NCI-H2029 (cell line): ENCODE measurements at regions not wholly inside any gene's neighbourhood (a gene's known extent, or its start where the extent isn't known, plus 50 kb on each side); places are given as distances from the start of the nearest gene placed in this dataset.

Source experiments
- DNase-seq: peaks from one replicate; lab custom pipeline; 2025; lab: John Stamatoyannopoulos, UW

DNA sequence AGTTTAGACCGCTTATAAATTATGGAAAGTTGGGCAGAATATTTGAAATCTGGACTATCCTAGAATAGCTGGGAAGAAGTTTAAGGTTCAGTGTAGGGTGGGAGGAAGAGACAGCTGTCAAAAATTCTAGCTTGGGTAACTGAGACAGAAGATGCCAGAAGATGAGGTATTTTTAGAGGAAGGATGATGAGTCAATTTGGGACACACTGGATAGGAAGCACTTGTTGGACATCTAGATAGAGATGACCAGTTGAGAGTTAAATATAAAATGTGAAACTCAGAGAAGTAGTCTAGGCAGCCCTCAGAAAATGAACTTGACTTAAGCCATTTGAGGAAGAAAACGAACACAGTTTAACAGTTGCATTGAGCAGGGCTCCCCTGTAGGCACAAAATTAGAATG, 137.9 kb upstream of the MAP9 start:
- DNase-seq: no peak

DNA sequence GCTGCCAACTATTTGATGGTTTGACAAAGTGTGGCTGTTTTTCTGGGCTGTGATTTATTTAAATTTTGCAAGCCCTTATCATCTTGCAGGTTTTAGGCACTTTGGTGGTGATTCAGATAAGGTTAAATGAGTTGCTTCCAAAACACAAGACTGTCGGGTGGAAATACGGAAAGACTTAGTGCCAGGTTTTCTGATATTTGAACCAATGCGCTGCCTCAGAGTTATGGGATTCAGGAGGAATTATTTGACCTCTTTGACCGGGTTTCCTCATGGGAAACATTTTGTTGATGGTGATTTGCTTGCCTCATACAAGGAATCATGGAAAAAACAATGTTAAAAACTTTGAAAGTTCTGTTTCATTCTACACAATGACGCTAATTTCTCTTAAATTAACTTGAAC, 136.1 kb upstream of the MAP9 start:
- DNase-seq: no peak

DNA sequence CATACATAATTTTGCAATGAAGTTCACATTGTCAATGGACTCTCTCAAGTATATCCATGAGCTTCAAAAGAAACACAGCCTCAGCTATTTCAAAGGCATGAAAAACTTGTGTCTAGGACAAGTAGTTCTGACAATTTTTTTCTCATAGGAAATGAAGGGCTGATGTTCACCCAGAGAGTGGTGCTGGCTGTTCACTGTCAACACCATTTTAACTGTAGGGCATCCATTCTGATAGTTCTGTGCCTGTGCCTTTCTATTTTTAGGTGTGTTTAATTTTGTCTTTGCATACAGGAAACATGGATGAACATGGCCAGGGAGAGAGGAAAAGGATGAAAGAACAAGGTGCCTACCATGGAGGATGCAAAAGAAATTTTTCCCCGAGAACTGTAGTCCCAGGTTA, 135.3 kb upstream of the MAP9 start:
- no peak for DNase-seq

DNA sequence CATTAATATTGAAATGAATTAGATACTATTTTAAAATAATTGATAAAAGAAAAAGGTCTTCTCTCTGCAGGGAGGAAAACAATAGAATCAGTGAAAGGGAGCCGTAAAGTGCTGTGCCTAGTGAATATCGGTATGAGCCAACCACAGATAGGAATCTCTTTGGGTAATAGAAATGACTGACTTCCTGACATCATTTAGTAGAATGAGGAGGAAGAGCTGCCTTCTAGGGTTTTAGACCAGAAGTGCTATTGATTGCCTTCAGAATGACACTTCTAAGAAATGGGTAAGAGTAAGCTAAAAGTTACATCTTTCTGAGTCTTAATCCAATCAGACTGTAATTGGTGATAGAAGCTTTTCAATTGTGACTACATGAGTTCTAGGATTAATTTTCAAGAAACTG, 134.0 kb upstream of the MAP9 start:
- DNase-seq: no peak

DNA sequence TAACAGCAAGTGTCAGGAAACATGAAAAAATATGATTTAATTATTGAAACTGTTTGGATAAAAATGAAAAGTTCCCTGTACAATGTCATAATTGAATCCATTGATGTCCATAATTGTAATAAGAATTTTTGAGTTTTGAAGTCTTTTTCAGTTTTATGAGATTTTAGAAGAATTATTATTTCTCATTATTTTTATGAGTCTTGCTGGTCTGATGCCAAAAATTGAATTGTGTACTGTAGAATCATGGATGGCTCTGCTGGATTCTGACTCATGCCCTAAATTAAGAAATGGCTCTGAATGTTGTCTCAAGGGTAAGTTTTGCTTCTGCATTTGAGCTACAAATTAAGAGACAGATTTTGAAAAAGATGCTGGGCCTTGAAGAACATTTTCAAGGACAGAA, 132.8 kb upstream of the MAP9 start:
- no peak for DNase-seq

DNA sequence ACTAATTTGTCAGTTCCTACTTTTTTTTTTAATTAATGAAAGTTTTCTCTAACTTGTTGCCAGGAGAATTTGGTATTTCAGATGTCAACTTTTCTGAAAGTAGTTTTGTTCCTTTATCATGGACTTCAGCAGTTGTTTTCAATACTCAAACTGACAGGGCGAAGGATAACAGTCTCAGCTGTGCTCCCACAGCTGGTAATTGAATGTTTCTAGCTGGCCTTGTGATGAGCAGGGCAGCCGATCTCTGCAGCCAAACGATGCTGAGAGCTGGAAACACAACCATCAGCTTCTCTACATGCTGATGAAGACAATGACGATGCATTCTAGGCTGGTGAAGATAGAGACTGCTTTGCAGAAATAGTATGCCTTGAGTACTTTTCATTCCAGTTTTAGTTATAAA, 130.0 kb upstream of the MAP9 start:
- no peak for DNase-seq

DNA sequence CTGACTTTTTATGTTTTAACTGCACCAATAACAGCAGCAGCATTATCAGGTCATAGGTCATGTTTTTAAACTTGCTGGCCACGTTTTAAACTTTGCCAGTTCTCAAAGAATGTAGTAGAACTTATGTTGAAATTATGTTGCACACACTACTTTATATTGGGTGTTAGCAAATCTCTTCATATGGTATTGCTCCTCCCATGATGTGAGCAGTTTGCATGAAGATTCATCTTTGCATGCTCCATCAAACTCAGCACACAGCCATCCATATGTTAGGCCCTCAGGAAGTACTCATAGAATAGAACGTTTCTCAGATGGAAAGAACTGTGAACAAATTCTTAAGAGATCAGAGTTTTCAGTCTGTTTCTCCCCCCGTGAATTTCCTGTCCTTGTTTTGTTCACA, 128.6 kb upstream of the MAP9 start:
- DNase-seq: no peak

DNA sequence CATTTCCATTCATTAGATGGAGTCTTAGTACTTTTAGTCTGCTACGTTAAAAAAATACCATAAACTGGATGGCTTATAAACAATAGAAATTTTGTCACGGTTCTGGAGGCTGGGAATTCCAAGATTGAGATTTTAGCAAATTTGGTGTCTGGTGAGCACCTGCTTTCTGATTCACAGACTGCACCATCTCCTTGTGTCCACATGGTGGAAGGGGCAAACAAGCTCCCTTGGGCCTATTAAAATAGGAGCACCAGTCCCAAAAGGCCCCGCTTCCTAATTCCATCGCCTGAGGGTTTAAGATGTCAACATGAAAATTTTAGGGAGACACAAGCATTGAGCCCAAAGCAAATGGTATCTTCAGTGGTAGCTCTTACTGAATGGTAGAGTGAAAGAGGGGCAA, 120.5 kb upstream of the MAP9 start:
- no peak for DNase-seq

DNA sequence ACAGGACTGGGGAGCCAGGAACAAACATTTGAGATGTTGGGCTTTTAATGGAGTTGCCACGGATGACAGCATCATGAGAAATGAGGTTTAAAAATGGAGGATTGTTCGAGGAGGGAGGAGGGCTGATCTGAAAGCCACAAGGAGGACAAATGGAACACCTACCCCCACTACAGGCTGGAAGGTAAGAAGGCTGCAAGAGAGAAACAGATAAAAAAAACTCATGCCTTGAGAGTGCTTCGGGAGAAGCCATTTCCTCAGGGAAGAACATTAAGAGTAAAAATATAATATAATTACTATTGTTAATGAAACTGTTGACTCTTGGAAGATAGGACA, 119.5 kb upstream of the MAP9 start:
- no peak for DNase-seq

DNA sequence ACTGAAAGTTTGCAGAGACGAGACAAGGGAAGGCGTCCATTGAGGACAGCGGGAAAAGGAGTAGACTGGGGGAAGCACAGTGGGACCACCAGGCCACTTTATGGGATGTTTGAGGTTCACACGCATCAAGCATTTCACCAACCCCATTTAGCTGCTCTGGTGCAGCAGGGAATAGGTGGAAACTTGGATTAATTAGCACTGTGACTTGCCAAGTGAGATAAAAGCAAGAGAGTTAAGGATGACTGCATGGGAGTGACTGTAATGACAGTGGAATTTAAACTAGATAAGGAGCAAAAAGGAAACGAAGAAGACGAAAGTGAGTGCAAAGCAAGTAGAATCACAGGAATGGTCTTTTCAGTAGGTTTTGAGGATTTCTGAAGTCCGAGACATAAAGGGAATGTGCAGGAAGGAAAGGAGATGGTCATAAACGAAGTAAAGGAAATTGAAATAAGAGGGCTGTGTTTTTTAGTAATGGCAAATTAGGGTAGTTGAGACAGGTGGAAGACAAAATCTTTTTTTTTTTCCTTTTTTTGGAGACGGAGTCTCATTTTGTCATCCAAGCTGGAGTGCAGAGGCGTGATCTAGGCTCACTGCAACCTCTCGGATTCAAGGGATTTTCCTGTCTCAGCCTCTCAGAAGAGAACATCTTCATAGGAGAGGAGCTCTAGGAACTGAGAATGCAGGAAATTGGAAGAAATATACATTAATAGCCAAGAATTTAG, 119.0 kb upstream of the MAP9 start:
- DNase-seq: no peak

DNA sequence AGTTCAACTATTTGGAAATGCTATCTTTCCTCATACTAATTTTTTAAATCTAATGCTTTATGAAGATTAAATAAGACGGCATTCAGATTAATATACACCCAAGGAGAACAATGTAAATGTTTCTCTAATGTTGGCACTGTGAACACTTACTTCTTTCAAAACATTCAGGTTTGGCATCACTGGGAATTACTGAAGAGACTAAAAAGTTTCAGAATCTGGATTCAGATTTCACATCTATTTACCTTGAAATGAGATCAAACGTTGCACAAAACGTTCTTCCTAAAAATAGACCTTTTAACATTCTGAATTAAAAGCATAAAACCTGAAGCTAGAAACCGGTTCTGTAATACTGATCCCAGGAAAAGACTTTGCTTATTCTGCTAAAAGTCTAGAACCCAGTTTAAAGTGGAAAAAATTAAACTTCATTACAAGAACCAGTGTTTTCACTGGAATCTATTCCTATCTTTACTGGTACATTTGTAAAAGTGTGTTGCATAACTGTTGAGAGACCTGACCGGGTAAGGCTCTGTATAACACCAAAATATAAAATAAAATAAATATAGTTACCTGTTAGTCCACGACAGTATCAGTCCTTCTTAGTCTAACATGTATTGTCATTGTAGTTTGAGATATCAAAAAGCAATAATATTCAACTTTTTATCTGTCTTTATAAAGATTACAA, 117.4 kb upstream of the MAP9 start:
- no peak for DNase-seq

DNA sequence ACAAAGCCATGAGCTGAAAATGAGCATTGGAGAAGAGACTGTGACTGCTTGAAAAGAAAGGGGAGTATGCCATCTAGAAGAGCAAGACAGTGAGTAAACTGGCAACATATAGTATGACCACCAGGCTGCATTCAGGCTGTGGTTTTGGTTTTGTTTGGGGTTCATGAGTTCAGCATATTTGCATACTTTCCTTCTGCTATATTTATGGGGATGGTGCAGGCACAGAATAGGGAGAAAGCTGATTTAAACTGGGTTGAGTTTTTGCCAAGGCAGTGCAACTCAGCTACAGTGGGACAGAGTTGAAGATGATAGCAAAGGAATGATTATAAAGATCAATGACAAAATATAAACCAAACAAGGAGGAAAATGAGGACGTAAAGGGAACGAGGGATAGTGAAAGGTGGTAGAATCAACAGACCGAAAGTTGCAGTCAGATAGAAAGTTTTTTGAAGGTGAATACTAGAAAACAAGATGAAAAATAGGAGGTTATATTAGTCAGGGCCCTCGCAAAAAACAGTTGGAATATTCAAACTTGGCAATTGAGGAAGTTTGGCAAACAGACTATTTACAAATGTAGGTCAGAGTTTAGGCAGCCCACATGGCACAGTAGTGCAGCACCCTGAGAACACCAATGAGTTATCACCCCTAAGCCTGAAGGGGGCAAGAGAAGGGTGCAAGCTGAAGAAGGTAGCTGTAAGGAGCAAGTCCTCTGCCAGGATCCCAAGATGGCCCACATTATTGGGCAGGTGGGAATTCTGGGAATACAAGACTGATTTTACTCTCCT, 114.8 kb upstream of the MAP9 start:
- DNase-seq: no peak

DNA sequence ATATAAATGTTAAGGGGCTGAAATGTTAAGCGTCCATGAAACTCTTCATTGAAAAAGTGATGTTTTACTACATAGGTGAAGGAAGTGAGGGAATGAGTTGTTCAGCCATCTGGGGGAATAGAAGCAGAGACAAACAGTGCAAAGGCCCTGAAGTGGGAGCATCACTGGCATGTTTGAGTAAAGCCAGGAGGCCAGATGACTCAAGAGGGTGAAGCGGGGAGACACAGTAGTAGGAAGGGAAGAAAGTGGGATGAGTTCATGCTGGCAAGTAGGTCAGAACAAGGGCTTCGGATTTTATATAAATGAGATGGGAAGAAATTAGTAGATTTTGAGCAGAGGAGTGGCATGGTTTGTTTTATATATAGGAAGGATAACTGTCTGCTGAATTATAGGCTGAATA, 112.5 kb upstream of the MAP9 start:
- no peak for DNase-seq

DNA sequence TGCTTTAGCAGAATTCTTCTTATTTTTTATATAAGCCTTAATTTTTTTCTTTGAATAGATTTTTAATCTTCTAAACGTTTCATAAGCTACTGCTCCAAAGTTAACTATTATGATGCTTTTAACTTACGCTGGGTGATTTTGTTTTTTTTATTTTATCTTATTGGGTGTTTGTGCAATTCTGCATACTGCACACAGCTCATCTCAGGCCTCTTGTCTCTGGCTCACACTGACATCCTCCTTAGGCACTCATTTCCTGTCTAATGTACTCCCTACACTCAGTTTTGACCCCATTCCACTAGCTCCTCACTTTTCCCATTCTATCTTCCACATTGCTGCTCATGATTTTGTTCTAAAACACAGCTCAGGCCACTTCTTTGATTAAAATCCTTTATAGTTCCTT, 111.9 kb upstream of the MAP9 start:
- DNase-seq: no peak

DNA sequence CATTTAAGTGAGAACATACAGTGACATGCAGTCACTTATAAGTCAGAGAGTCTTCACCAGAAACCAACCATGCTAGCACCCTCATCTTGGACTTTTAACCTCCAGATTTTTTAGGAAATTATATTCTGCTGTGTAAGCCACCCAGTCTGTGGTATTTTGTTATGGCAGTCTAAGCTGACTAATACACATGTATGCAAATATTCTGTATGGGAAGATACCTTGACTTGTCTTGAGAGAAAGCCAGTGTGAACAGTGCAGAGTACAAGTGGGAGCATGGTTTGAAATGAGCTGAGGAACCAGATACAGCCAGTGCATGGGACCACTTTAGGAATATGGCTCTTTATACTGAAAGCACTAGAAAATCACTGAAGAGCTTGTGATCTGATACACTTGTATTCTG, 110.4 kb upstream of the MAP9 start:
- no peak for DNase-seq

DNA sequence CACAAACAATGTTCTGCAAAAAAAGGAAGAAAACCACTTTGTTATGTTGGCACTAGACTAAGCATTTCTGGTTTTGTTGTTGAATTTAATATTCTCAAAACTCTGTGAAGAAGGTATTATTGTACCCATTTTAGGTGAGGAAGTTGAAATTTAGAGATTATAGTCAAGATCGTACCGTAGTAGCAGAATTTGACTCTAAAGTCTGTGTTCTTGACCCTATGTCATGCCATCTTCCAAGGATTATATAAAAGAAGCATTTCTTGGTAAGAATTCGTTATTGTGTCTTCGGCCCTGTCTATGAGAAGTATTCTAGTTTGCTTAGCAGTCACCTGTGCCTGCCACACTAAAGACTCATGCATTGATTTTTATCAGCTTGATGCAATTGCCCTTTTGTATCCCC, 104.4 kb upstream of the MAP9 start:
- DNase-seq: no peak

DNA sequence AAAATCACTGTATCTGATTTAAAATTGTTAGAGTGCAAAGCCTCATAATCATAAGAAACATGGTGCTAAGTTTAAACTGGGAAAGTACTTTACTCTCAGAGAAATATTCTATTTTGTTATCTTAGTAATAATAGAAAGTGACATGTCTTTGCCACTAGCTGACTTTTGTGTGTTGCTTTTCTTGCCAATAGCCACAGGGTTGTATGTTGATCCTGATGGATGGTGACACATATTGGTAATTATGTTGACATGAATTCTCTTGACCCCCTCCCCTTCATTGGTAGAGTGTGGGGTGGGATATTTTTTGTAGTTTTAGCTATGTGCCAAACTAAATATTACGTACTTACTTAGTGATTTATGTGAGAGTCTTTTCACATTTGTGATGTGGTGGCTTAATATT, 103.1 kb upstream of the MAP9 start:
- DNase-seq: no peak

DNA sequence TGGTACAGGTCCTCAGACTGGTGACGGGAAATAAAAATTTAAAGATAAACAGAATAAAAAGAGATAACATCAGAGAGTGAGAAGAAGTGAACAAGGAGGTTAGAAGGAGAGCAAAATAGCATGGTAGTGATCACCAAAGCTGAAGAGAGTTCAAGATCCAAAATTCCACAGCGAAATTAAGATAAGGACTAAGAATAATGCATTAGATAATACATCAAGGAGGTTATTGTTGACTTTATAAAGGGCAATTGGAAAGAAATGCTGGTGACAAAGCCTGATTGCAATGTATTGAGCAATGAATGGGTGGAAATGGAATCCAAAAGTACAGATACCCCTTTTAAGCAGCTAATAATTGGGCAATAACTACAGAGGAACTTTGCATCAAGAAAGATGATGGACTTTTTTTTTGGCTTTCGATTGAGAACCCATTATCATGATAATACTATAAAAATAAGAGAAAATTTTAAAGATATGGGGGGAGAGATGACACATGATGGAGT, 101.6 kb upstream of the MAP9 start:
- DNase-seq: no peak

DNA sequence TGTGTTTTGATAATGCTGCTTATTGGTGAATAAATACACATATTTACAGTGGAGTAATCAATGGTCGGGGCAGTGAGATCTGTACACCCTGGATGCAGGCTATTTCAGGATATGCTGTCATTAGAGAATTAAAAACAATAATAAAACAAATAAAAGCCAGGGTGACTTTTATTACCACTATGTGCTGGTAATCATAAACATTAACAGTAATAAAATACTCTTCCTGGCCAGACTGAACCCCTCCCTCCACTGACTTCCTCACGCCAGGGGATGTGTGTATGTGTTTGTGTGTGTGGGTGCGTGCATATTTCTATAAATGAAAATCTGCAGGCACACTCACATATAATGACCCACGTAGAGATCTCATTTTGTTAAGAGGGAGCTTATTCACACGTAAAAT, 98.0 kb upstream of the MAP9 start:
- DNase-seq: no peak

DNA sequence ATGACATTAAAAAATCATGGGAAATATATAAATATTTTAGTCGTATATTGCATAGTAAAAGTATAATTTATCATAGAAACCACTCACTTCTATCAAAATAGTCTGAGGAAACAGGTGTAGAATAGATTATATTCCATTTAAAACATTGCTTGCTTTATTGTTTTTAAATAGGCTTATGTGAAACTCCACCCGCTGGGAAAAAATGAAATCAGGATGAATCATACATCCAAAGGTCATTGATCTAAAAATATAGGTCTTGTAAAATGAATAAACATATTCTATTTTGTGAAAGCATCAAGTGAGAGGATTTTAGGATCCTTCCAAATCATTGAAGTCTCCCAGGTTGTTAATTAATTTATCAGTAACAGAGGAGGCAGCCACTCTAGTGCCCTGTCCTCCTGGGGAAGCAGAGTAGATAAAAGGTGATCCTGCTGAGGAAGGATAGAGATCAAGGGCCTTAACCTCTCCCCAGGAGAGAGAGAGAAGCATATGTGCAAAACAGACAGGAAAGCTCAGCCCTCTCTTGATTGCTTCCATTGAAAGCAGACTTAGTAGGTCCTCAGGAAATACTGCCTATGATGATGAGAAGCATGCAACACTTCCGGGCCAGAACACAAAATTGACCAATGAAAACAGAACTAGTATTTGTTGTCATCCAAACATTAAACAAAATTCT, 96.8 kb upstream of the MAP9 start:
- no peak for DNase-seq

DNA sequence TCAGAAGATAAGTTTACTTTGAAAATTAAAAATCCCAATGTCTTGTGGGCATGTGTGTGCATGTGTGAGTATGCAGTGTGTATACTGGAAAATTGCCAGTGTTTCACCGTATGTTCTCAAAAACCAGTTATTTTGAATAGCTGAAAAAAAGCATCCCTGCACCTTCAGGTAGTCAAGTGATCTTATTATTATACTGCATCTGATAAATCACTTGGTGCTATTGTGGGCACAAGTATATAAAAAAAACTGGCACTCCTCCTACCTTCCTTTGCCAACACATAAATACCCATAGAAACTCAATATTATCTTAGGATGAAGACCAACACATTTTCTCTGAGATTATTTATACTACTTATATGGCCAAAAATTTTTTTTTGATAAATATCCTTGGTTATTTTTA, 91.5 kb upstream of the MAP9 start:
- no peak for DNase-seq

DNA sequence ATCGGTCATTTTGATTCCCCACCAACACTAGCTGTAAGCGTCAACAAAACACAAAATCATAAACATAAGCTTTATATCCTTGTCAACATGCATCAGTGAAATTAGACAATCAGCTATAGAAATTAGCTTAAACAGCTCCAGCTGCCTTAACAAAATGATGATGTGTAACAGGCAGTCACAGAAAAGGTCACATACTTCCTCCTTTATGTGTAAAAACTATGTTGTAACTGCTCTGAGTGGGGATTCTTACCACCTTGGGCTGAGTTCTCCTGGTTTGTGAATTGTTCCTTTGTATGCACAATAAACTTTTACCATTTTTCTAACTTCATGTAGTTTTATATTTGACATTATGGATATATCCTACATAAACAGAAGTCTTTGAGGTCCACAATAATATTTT, 73.9 kb upstream of the MAP9 start:
- no peak for DNase-seq

DNA sequence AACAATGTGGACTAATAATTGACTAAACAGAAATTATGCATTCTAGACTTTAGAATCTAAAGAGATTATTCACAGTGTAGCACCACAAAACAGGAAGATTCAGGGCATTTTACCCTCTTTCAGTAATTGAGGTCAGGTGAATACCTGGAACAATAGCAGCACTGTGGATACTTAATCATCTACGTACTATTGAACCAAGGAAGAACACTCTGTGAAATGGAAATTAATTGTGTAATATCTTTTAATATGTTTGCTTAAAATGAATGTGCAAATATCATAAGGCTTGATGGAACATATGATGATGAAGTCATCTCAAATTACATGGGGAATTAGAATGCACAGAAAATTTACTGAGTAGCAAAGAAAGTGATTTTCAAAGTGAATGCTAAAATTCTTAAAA, 68.5 kb upstream of the MAP9 start:
- DNase-seq: no peak
